ENCODE measurements at regions not wholly inside any gene's neighbourhood (a gene's known extent, or its start where the extent isn't known, plus 50 kb on each side); places are given as distances from the start of the nearest gene placed in this dataset.

DNA sequence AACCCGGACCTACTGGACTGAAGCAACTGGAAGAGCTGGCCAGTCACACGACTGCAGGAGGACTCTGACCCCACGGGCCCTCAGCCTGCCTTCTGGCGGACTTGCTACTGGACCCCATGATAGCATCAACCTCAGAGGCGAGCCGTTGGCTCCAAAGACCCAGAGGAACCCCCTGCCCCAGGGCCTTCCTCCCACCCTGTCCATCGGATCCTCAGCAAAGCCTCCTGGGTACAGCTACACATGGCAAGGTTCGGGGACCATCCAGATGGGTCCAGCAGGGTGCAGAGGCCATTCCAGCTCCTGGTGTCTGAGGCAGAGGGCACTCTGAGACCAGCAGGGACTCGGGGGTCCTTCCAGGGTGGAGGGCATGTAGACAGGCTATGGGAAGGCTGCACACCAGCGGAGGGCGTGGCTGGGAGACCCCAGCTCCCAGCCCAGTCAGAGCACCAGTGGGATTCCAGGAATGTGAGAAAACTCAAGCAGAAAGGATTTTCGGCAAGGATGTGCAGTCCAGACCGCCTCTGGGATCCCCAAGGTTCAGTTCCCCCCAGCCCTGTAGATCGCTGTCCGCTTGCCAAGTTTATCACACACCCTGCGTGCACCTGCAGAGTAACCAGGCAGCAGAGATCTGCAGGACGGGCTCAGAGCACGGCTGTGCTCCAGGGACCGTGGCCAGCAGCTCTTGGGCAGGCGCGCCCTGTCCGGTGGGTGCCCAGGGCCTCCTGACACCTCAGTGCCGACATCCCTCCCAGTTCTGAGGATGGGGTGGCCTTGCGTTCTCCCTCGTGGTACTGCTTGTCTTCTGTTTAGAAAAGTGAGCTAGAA is 89.8 kb upstream of the PPP2R2D start:
- H3K4me3 ChIP-seq, result no peak overlapping the region
- H3K4me1 ChIP-seq (ENCODE audit: control insufficient read depth in 5 of 5, insufficient read depth in 5 of 5, low read length in 5 of 5), result peaks cover 0 to 1% (median 0%) of the 10 kb centered on the region in 5 donors
- no peaks in the 10 kb centered on the region for H3K36me3 ChIP-seq (ENCODE audit: control insufficient read depth in 4 of 4, insufficient read depth in 4 of 4, low read length in 4 of 4)
- no peak overlapping the region for H3K9ac ChIP-seq (ENCODE audit: insufficient read depth in 1 of 2, low read length in 2 of 2)
- H3K9me3 ChIP-seq (ENCODE audit: control insufficient read depth in 4 of 4, insufficient read depth in 3 of 4, low read length in 3 of 4), result no peaks in the 10 kb centered on the region
- no peak overlapping the region for H3K27ac ChIP-seq (ENCODE audit: low read depth in 1 of 2, low read length in 1 of 2)
- H3K27me3 ChIP-seq (ENCODE audit: control insufficient read depth in 3 of 3, insufficient read depth in 3 of 3, low read length in 2 of 3), result no peaks in the 10 kb centered on the region
- TF ChIP-seq, protein P1, sequence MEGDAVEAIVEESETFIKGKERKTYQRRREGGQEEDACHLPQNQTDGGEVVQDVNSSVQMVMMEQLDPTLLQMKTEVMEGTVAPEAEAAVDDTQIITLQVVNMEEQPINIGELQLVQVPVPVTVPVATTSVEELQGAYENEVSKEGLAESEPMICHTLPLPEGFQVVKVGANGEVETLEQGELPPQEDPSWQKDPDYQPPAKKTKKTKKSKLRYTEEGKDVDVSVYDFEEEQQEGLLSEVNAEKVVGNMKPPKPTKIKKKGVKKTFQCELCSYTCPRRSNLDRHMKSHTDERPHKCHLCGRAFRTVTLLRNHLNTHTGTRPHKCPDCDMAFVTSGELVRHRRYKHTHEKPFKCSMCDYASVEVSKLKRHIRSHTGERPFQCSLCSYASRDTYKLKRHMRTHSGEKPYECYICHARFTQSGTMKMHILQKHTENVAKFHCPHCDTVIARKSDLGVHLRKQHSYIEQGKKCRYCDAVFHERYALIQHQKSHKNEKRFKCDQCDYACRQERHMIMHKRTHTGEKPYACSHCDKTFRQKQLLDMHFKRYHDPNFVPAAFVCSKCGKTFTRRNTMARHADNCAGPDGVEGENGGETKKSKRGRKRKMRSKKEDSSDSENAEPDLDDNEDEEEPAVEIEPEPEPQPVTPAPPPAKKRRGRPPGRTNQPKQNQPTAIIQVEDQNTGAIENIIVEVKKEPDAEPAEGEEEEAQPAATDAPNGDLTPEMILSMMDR (IDR thresholded peaks at IDR 0.05; ENCODE audit: control extremely low read depth, extremely low read depth), result no peak
- no peak for ATAC-seq (ENCODE audit: insufficient read depth, low FRiP score)
- no peak for DNase-seq
- WGBS, 2 donors, result 85 to 93% methylated on average over 25 of the region's 25 CpGs

DNA sequence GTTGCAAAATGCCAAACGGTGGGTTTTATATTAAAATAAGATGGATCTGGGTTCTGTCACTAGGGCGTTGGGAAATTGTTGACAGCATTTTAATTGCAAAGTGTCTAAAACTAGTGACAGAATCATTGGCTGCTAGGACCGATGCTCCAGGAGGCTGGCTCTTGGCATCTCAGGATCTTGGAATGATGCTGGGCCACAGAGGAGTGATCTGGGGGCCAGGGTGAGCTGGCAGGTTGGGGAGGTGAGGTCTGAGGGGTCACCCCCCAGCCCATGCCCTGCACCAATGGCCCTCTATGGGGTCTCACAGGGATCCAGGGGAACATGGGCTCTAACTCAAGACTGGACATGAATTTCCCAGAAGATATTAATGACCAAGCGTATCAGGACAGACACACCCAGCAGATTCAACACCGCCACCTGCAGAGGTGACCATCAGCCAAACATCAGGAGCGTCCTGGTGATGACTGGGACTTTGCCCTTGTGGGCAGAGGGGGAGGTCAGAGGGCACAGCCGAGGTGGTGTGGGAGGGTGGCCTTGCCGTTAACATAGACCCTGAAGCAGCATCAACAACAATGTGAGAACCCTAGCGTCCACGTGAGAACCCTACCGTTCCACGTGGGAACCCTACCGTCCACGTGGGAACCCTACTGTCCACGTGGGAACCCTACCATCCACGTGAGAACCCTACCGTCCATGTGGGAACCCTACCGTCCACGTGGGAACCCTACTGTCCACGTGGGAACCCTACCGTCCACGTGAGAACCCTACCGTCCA is 89.0 kb upstream of the PPP2R2D start:
- TF ChIP-seq, protein P1 (IDR thresholded peaks at IDR 0.05; ENCODE audit: control extremely low read depth, extremely low read depth), result no peak
- no peak overlapping the region for H3K27ac ChIP-seq (ENCODE audit: low read depth in 1 of 2, low read length in 1 of 2)
- no peak overlapping the region for H3K4me3 ChIP-seq
- no peak for ATAC-seq (ENCODE audit: insufficient read depth, low FRiP score)
- WGBS, 2 donors, result 87 to 93% methylated on average over 23 of the region's 23 CpGs
- H3K4me1 ChIP-seq (ENCODE audit: control insufficient read depth in 5 of 5, insufficient read depth in 5 of 5, low read length in 5 of 5), result no peaks in the 10 kb centered on the region
- H3K36me3 ChIP-seq (ENCODE audit: control insufficient read depth in 4 of 4, insufficient read depth in 4 of 4, low read length in 4 of 4), result no peaks in the 10 kb centered on the region
- no peaks in the 10 kb centered on the region for H3K9me3 ChIP-seq (ENCODE audit: control insufficient read depth in 4 of 4, insufficient read depth in 3 of 4, low read length in 3 of 4)
- no peak overlapping the region for H3K9ac ChIP-seq (ENCODE audit: insufficient read depth in 1 of 2, low read length in 2 of 2)
- H3K27me3 ChIP-seq (ENCODE audit: control insufficient read depth in 3 of 3, insufficient read depth in 3 of 3, low read length in 2 of 3), result peaks cover 0 to 5% (median 0%) of the 10 kb centered on the region in 3 donors
- DNase-seq, result no peak

DNA sequence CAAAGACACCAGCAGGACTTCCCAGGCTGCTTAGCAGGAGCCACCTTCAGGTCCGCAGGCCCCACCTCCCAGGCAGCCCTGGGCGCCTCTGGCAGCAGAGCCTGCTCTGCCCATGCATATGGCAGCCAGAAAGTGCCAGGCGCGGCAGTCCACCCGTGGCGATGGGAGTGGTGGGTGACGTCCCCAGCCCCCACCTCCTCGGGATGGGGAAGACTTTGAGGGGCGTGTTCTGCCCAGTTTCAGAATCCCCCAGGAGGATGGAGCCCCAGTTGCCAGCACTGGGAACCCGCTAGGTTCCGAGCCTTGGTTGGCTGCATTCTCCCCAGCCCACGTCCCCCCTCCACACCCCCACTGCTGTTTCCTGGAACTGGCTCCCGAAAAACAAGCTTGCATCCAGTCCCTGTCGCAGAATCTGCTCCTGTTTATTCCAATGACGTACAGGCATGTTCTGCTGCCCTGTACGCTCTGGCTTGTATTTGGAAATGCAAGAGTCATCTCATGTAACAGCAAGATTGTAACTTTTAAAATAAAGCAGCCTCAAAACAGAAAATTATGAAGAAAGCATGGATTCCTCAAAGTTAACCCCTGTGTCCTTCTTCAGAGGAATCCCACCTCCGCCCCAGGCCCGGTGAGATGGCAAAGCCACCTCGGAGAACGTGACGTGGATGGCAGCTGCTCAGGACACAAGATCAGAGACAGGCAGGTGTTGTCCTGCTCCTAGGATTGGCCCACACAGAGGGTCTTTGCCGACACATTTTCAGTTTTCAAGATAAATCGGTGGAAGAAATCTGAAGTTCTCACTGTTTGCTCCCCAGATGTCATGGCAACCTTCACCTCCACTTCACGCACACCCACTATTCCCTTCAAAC is 87.8 kb upstream of the PPP2R2D start:
- 82 to 89% methylated on average over 24 of the region's 24 CpGs for WGBS, 2 donors
- DNase-seq, result no peak
- Histone ChIP-seq H3K9ac (ENCODE audit: insufficient read depth in 1 of 2, low read length in 2 of 2) (no peak overlapping the region), H3K4me3 (no peak overlapping the region), H3K27me3 (ENCODE audit: control insufficient read depth in 3 of 3, insufficient read depth in 3 of 3, low read length in 2 of 3) (peaks cover 0 to 13% (median 0%) of the 10 kb centered on the region in 3 donors), H3K4me1 (ENCODE audit: control insufficient read depth in 5 of 5, insufficient read depth in 5 of 5, low read length in 5 of 5) (no peaks in the 10 kb centered on the region), H3K27ac (ENCODE audit: low read depth in 1 of 2, low read length in 1 of 2) (no peak overlapping the region), H3K36me3 (ENCODE audit: control insufficient read depth in 4 of 4, insufficient read depth in 4 of 4, low read length in 4 of 4) (no peaks in the 10 kb centered on the region), H3K9me3 (ENCODE audit: control insufficient read depth in 4 of 4, insufficient read depth in 3 of 4, low read length in 3 of 4) (peaks cover 0 to 2% (median 0%) of the 10 kb centered on the region in 4 donors)
- ATAC-seq (ENCODE audit: insufficient read depth, low FRiP score), result no peak
- TF ChIP-seq, protein P1 (IDR thresholded peaks at IDR 0.05; ENCODE audit: control extremely low read depth, extremely low read depth), result no peak
